Spleen (tissue), 11 donors: ENCODE measurements at regions not wholly inside any gene's neighbourhood (a gene's known extent, or its start where the extent isn't known, plus 50 kb on each side); places are given as distances from the start of the nearest gene placed in this dataset.

ENCODE experiments used
- DNase-seq: peaks from one replicate; pipeline ENCODE4 v3.0.0-alpha.2; 2020
- H3K27ac ChIP-seq, 8 donors: fragments of 200-600 bp; sonication (generic) in 7 of 8; 1 replicate in 4 of 8; 2 replicates in 4 of 8; pipeline versions ENCODE4 v1.5.0 to v1.8.0; 2016 to 2021; ENCODE audit warnings: inconsistent platforms in 4 of 8, mild to moderate bottlenecking in 4 of 8, moderate library complexity in 1 of 8
- H3K27me3 ChIP-seq, 7 donors: fragments of 200-600 bp; sonication (generic) in 6 of 7; replicated peaks in 1 of 7; 1 replicate in 4 of 7; 2 replicates in 3 of 7; pipeline versions ENCODE4 v1.5.0 to v1.8.0; 2016 to 2021; ENCODE audit warnings: inconsistent platforms in 3 of 7, mild to moderate bottlenecking in 1 of 7
- H3K36me3 ChIP-seq, 6 donors: fragments of 200-600 bp; sonication (generic) in 5 of 6; 1 replicate in 4 of 6; 2 replicates in 2 of 6; pipeline versions ENCODE4 v1.5.0 to v1.8.0; 2016 to 2021; ENCODE audit warnings: inconsistent platforms in 2 of 6
- H3K4me1 ChIP-seq, 6 donors: fragments of 200-600 bp; sonication (generic) in 5 of 6; 1 replicate in 3 of 6; 2 replicates in 3 of 6; pipeline versions ENCODE4 v1.5.0 to v1.8.0; 2016 to 2021; ENCODE audit warnings: inconsistent platforms in 3 of 6
- H3K4me3 ChIP-seq, 8 donors: fragments of 200-600 bp; sonication (generic) in 7 of 8; 1 replicate in 4 of 8; 2 replicates in 4 of 8; pipeline versions ENCODE4 v1.5.0 to v1.8.0; 2016 to 2021; ENCODE audit warnings: inconsistent platforms in 4 of 8, mild to moderate bottlenecking in 4 of 8, moderate library complexity in 2 of 8
- H3K9me3 ChIP-seq, 8 donors: fragments of 200-600 bp; sonication (generic) in 7 of 8; 1 replicate in 4 of 8; 2 replicates in 4 of 8; pipeline versions ENCODE4 v1.5.0 to v1.8.0; 2016 to 2021; ENCODE audit warnings: inconsistent platforms in 4 of 8
- POLR2A ChIP-seq, 3 donors: fragments of 450-650 bp; IDR thresholded peaks; one replicate each; pipeline ENCODE4 v1.5.1; 2017; ENCODE audit warnings: antibody characterized with exemption in 3 of 3, mild to moderate bottlenecking in 1 of 3
- POLR2AphosphoS5 ChIP-seq, 3 donors: sonication (generic); formaldehyde crosslinking; IDR thresholded peaks; one replicate each; pipeline ENCODE4 v1.5.1; 2017; ENCODE audit warnings: antibody characterized with exemption in 3 of 3
- WGBS, 5 donors: extraction: QIAGEN DNeasy Blood & Tissue Kit in 3 of 5; methylation state at CpG; one replicate each; pipeline versions ENCODE4 v1.1.5 to v1.1.7; 2013 to 2018; 5-methylcytosine and 5-hydroxymethylcytosine counted together
- intact Hi-C: fragments of 100-400 bp; cut with DNase I; formaldehyde crosslinking; loops from one replicate; pipeline ENCODE4 v1.15.0; 2023; ENCODE audit warnings: low total_unique reads
- TF ChIP-seq, protein P1 (sequence below), 11 experiments: fragments of 200-600 bp in 7 of 11; fragments of 450-650 bp in 4 of 11; sonication (generic) in 4 of 11; IDR thresholded peaks in 8 of 11; conservative IDR thresholded peaks in 3 of 11; 1 replicate in 7 of 11; 2 replicates in 4 of 11; pipeline versions ENCODE4 v1.4.0 to v1.8.0; 2016 to 2021; ENCODE audit warnings: antibody characterized with exemption in 11 of 11, inconsistent platforms in 4 of 11, mild to moderate bottlenecking in 1 of 11
- donor health status: healthy with polysubstance abuse.
- donor health status: DM: no; HTN: no; CAD: no; lungs with moderate emphysema.
- donor health status: DM: no; HTN: no; CAD: no.
- donor health status: Bipolar disorder and iron deficiency.
- donor health status: healthy.
- donor health status: DM: no; HTN: no; CAD: no.
- donor health status: DM: yes; HTN: yes; CAD: no.

DNA sequence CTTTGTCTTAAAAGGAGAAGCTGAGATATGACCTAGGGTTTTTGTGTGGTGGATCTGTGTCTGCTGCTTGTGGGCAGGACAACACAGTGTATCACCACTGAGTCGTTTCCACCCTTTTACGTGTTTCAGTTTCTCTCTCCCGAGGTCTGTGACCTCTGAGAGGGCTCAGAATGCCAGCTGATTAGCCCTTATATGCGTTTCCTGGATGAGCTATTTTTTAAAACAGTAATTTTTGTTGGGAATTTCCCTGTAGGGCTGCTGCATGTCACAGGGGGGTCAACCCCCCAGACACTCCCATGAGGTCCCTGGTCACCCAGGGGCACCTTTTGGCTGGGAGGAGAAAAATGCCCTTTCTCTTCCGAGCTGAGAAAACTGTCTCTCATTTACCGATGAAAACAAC lies 170.4 kb upstream of the CASK start:
- 39 to 72% (median 45%) methylated on average over 6 of the region's 6 CpGs for WGBS, 5 donors
- intact Hi-C loops: no loop called here
- no peak overlapping the region for H3K27ac ChIP-seq

DNA sequence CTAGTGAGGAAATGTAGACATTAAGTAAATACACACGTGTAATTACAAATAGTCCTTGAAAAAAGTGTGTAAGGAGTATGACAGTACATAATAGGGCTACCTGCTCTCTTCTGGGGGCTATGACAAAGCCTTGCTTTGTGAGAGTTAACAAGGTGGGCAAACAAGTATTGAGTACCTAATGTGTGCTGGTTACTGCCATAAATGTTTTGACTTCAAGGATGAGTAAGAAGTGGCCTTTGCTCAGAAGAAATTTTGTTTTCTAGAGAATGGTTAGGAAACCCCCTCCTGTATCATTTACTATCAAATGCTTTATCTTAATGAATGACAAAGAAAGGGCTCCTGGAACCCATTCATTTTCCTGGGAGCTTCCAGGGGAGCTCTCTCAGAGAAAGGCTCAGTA lies 167.0 kb upstream of the CASK start:
- H3K27me3 ChIP-seq: peaks cover 0 to 6% (median 0%) of the 10 kb centered on the region in 7 donors
- H3K4me1 ChIP-seq: peaks cover 0 to 6% (median 2%) of the 10 kb centered on the region in 6 donors
- TF ChIP-seq POLR2AphosphoS5 (IDR thresholded peaks at IDR 0.05) (no peak), POLR2A (IDR thresholded peaks at IDR 0.05) (no peak)
- TF ChIP-seq, protein P1, sequence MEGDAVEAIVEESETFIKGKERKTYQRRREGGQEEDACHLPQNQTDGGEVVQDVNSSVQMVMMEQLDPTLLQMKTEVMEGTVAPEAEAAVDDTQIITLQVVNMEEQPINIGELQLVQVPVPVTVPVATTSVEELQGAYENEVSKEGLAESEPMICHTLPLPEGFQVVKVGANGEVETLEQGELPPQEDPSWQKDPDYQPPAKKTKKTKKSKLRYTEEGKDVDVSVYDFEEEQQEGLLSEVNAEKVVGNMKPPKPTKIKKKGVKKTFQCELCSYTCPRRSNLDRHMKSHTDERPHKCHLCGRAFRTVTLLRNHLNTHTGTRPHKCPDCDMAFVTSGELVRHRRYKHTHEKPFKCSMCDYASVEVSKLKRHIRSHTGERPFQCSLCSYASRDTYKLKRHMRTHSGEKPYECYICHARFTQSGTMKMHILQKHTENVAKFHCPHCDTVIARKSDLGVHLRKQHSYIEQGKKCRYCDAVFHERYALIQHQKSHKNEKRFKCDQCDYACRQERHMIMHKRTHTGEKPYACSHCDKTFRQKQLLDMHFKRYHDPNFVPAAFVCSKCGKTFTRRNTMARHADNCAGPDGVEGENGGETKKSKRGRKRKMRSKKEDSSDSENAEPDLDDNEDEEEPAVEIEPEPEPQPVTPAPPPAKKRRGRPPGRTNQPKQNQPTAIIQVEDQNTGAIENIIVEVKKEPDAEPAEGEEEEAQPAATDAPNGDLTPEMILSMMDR (IDR thresholded peaks at IDR 0.05 in 8 of 11, conservative IDR thresholded peaks at IDR 0.05 in 3 of 11): no peak
- no peak for DNase-seq
- intact Hi-C loops: no loop called here
- H3K4me3 ChIP-seq: no peak overlapping the region
- H3K27ac ChIP-seq: no peak overlapping the region
- H3K36me3 ChIP-seq: no peaks in the 10 kb centered on the region
- H3K9me3 ChIP-seq: no peaks in the 10 kb centered on the region
- 47 to 91% (median 86%) methylated on average over 1 of the region's 1 CpG for WGBS, 5 donors

More for the DNA sequence above, 170.4 kb upstream of the CASK start:
- Histone ChIP-seq H3K36me3 (no peaks in the 10 kb centered on the region), H3K4me3 (peak overlapping the region in 2 of 8 donors; percentile 2 to 27), H3K27me3 (peaks cover 0 to 6% (median 0%) of the 10 kb centered on the region in 7 donors), H3K4me1 (peaks cover 0 to 6% (median 2%) of the 10 kb centered on the region in 6 donors), H3K9me3 (no peaks in the 10 kb centered on the region)
- TF ChIP-seq, protein P1 (IDR thresholded peaks at IDR 0.05 in 8 of 11, conservative IDR thresholded peaks at IDR 0.05 in 3 of 11): no peak
- TF ChIP-seq POLR2A (IDR thresholded peaks at IDR 0.05) (no peak), POLR2AphosphoS5 (IDR thresholded peaks at IDR 0.05) (no peak)
- DNase-seq: no peak

DNA sequence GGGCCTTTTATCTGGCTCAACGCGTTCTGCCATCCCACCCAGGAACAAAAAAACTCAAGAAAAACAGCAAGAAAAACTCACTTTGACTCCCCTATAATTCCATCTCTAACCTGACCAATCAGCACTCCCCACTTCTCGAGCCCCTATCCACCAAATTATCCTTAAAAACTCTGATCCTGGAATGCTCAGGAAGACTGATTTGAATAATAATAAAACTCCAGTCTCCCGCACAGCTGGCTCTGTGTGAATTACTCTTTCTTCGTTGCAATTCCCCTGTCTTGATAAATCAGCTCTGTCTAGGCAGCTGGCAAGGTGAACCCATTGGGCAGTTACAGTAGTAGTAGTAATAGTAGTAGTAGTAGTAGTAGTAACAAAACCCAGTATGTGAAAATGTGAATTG lies 165.7 kb upstream of the CASK start:
- Histone ChIP-seq H3K36me3 (no peaks in the 10 kb centered on the region), H3K9me3 (no peaks in the 10 kb centered on the region), H3K4me3 (no peak overlapping the region), H3K27me3 (peaks cover 0 to 5% (median 0%) of the 10 kb centered on the region in 7 donors), H3K4me1 (peaks cover 0 to 3% (median under 1%) of the 10 kb centered on the region in 6 donors), H3K27ac (no peak overlapping the region)
- 59 to 96% (median 92%) methylated on average over 5 of the region's 5 CpGs for WGBS, 5 donors
- no peak for TF ChIP-seq POLR2AphosphoS5 (IDR thresholded peaks at IDR 0.05)
- TF ChIP-seq, protein P1 (IDR thresholded peaks at IDR 0.05 in 8 of 11, conservative IDR thresholded peaks at IDR 0.05 in 3 of 11): no peak
- TF ChIP-seq POLR2A (IDR thresholded peaks at IDR 0.05): no peak
- intact Hi-C loops: no loop called here
- no peak for DNase-seq

DNA sequence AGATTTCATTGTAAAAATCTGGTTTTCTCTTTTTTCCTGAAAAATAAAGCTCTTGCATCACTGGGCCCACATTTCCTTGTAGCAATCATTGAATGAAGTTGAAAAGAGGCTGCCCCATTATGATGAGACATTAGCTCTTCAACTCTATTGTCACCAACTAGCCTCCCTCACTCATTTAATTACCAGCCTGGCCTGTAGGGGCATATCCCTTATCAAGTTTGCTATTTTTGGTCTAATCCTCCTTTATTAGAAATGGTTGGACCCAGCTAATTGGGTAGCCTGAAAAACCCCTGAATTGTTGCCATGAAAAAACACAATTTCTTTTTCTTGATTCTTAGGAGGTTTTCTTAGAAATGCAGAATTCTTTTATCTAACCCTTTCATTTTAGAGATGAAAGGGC lies 164.6 kb upstream of the CASK start:
- intact Hi-C loops: no loop called here

More for the DNA sequence above, 164.6 kb upstream of the CASK start:
- Histone ChIP-seq H3K36me3 (no peaks in the 10 kb centered on the region), H3K9me3 (no peaks in the 10 kb centered on the region), H3K4me1 (no peaks in the 10 kb centered on the region), H3K4me3 (no peak overlapping the region), H3K27ac (no peak overlapping the region), H3K27me3 (no peaks in the 10 kb centered on the region)
- TF ChIP-seq POLR2AphosphoS5 (IDR thresholded peaks at IDR 0.05) (no peak), POLR2A (IDR thresholded peaks at IDR 0.05) (no peak)
- TF ChIP-seq, protein P1 (IDR thresholded peaks at IDR 0.05 in 8 of 11, conservative IDR thresholded peaks at IDR 0.05 in 3 of 11): no peak
- no peak for DNase-seq
